GM23338 (cell line): ENCODE measurements at regions not wholly inside any gene's neighbourhood (a gene's known extent, or its start where the extent isn't known, plus 50 kb on each side); places are given as distances from the start of the nearest gene placed in this dataset.

Source experiments
- ATAC-seq: fragments of 200-7000 bp; cut with Tn5 transposase; 3 replicates; pipeline ENCODE4 v1.9.1; 2020
- DNase-seq: peaks from one replicate; pipeline ENCODE4 v3.0.0-alpha.2; 2015; ENCODE audit warnings: low spot score
- H2AFZ ChIP-seq: fragments of 200-600 bp; sonication (generic); 2 replicates; pipeline ENCODE4 v1.8.0; 2016; ENCODE audit warnings: antibody characterized with exemption, mild to moderate bottlenecking, moderate library complexity
- H3F3A ChIP-seq: fragments of 200-600 bp; sonication (generic); replicated peaks from 2 replicates; pipeline ENCODE4 v1.8.0; 2017; ENCODE audit warnings: antibody characterized with exemption, mixed run types, low read depth
- H3K27ac ChIP-seq: fragments of 200-600 bp; sonication (generic); 2 replicates; pipeline ENCODE4 v1.6.1; 2016; ENCODE audit warnings: low read depth
- H3K27me3 ChIP-seq: fragments of 200-600 bp; sonication (generic); 2 replicates; pipeline ENCODE4 v1.8.0; 2016; ENCODE audit warnings: mild to moderate bottlenecking, mixed run types, moderate library complexity; ENCODE audit not compliant: insufficient read depth
- H3K36me3 ChIP-seq: fragments of 200-600 bp; sonication (generic); 2 replicates; pipeline ENCODE4 v1.8.0; 2016; ENCODE audit warnings: mild to moderate bottlenecking; ENCODE audit not compliant: insufficient read depth
- H3K4me1 ChIP-seq: fragments of 200-600 bp; sonication (generic); 2 replicates; pipeline ENCODE4 v1.8.0; 2016; ENCODE audit warnings: mild to moderate bottlenecking, moderate library complexity; ENCODE audit not compliant: insufficient read depth
- H3K4me2 ChIP-seq: fragments of 200-600 bp; sonication (generic); 2 replicates; pipeline ENCODE4 v1.7.1; 2017; ENCODE audit warnings: mixed run types
- H3K4me3 ChIP-seq: fragments of 200-600 bp; sonication (generic); 2 replicates; pipeline ENCODE4 v1.6.1; 2016; ENCODE audit warnings: mixed run types
- H3K79me2 ChIP-seq: fragments of 200-600 bp; sonication (generic); replicated peaks from 2 replicates; pipeline ENCODE4 v1.8.0; 2017; ENCODE audit warnings: mild to moderate bottlenecking; ENCODE audit not compliant: insufficient read depth
- H3K9me2 ChIP-seq: fragments of 200-600 bp; sonication (generic); 2 replicates; pipeline ENCODE4 v1.8.0; 2017; ENCODE audit not compliant: insufficient read depth
- H4K20me1 ChIP-seq: fragments of 200-600 bp; sonication (generic); replicated peaks from 2 replicates; pipeline ENCODE4 v1.8.0; 2017; ENCODE audit warnings: mild to moderate bottlenecking; ENCODE audit not compliant: insufficient read depth
- H3K27ac Mint-ChIP-seq: 2 replicates; pipeline ENCODE4 v1.8.0; 2020; ENCODE audit warnings: inconsistent platforms, mild to moderate bottlenecking, moderate library complexity, mixed read lengths
- H3K27me3 Mint-ChIP-seq: 3 replicates; pipeline ENCODE4 v1.8.0; 2022; ENCODE audit warnings: low read depth, mild to moderate bottlenecking, moderate library complexity, mixed read lengths, inconsistent platforms; ENCODE audit not compliant: insufficient read depth, poor library complexity
- H3K36me3 Mint-ChIP-seq: 3 replicates; pipeline ENCODE4 v1.8.0; 2021; ENCODE audit warnings: low read depth, mild to moderate bottlenecking, inconsistent platforms, moderate library complexity, mixed read lengths
- H3K4me1 Mint-ChIP-seq: 3 replicates; pipeline ENCODE4 v1.8.0; 2020; ENCODE audit warnings: mild to moderate bottlenecking, inconsistent platforms, mixed read lengths
- H3K4me3 Mint-ChIP-seq: 3 replicates; pipeline ENCODE4 v1.8.0; 2021; ENCODE audit warnings: moderate library complexity, mild to moderate bottlenecking, inconsistent platforms, mixed read lengths
- H3K9me3 Mint-ChIP-seq: 3 replicates; pipeline ENCODE4 v1.8.0; 2020; ENCODE audit warnings: moderate library complexity, mild to moderate bottlenecking, inconsistent platforms, mixed read lengths
- CREB1 ChIP-seq: fragments of 250-450 bp; sonication (Bioruptor Pico); IDR thresholded peaks from 2 replicates; pipeline ENCODE4 v1.5.0; 2020; ENCODE audit warnings: low read depth, mild to moderate bottlenecking, moderate library complexity
- EZH2 ChIP-seq: fragments of 200-600 bp; sonication (generic); IDR thresholded peaks from one replicate; pipeline ENCODE4 v1.8.0; 2017; ENCODE audit warnings: antibody characterized with exemption, mild to moderate bottlenecking, low read depth; ENCODE audit not compliant: unreplicated experiment
- EZH2phosphoT487 ChIP-seq: fragments of 200-600 bp; sonication (generic); IDR thresholded peaks from one replicate; pipeline ENCODE4 v1.8.1; 2018; ENCODE audit warnings: antibody characterized with exemption; ENCODE audit not compliant: unreplicated experiment
- NANOG ChIP-seq: IDR thresholded peaks from 2 replicates; pipeline ENCODE4 v1.6.1; 2016; ENCODE audit warnings: antibody characterized with exemption, borderline replicate concordance
- POLR2AphosphoS5 ChIP-seq: IDR thresholded peaks from 2 replicates; pipeline ENCODE4 v1.6.1; 2016; ENCODE audit warnings: antibody characterized with exemption, low read depth
- STAT1 ChIP-seq: IDR thresholded peaks from one replicate; pipeline ENCODE4 v1.6.1; 2016; ENCODE audit warnings: antibody characterized with exemption; ENCODE audit not compliant: unreplicated experiment
- TF ChIP-seq, protein P1 (sequence below): IDR thresholded peaks from 2 replicates; pipeline ENCODE4 v1.6.1; 2016; ENCODE audit warnings: antibody characterized with exemption
- TF ChIP-seq, protein P2 (sequence below), 2 experiments: fragments of 200-600 bp in 1 of 2; sonication (generic) in 1 of 2; conservative IDR thresholded peaks; 2 replicates each; pipeline versions ENCODE4 v1.5.1 to v1.6.1; 2016 to 2017; ENCODE audit warnings: antibody characterized with exemption in 2 of 2, low read depth in 2 of 2, mild to moderate bottlenecking in 2 of 2, moderate library complexity in 1 of 2
- TF ChIP-seq, protein P3 (sequence below): IDR thresholded peaks from one replicate; pipeline ENCODE4 v1.6.1; 2018; ENCODE audit warnings: antibody characterized with exemption; ENCODE audit not compliant: unreplicated experiment

DNA sequence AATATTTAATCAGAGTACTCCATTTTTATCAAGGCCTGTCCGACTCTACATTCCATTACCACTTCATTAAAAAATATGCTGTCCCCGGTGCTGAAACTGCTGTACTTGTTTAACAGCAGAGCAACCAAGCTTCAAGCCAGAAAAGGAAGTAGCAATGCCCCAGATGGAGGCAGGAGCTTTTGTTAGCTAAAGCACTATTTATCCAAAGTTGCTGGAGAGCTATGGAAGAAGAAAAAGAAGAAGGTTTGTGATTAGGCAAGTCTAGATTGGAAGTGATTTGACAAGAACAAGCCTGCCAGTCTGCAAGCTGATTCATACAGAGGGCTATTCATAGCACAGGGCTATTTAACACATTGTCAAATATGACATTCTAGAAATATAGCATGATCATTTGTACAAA, 160.9 kb upstream of the SPTLC3 start:
- ATAC-seq (no peak), DNase-seq (peak; percentile 50)

DNA sequence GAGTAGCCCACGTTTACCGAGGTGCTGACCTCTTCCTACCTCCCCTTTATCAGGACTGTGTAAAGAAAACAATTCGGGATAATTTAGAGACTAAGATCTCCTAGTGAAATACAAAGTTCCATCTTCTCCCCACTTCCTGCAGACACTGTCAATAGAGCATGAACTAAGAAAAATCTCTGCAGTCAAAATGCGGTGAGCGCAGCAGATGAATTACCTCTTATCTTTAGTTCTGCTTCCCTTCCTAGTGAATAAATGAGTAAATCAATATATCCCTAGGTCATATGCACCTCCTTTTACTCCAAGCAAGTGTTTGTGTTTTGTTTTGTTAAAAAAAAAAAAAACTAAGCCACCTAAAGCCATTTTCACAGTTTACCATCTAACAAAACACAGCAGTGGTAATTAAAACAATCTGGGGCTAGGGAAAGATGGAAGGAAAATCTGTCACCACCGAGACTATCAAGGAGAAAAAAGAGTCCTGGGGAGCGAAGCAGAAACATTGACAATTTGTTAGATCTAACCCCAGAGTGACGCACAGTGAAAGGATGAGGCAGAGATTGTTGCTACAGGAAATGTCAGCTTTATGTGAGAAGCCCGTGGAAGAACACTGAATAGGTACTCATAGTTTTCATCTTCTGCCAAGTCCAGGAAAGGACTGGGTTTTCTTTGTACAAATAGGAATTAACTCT, 159.4 kb upstream of the SPTLC3 start:
- Histone ChIP-seq H3K4me3 (no peak overlapping the region), H3K4me2 (no peak overlapping the region), H3K36me3 (no peaks in the 10 kb centered on the region), H2AFZ (peak overlapping the region; percentile 71; the same call in 1 of the 2 replicates), H3K9me2 (no peaks in the 10 kb centered on the region), H3K27me3 (no peaks in the 10 kb centered on the region), H4K20me1 (no peaks in the 10 kb centered on the region), H3F3A (no peaks in the 10 kb centered on the region), H3K79me2 (no peaks in the 10 kb centered on the region), H3K4me1 (peaks cover 3% of the 10 kb centered on the region; the same call in 1 of the 2 replicates), H3K27ac (no peak overlapping the region)
- Mint-ChIP-seq H3K27me3 (no peaks in the 10 kb centered on the region), H3K27ac (no peak overlapping the region), H3K9me3 (no peaks in the 10 kb centered on the region), H3K36me3 (no peaks in the 10 kb centered on the region), H3K4me1 (peaks cover 16% of the 10 kb centered on the region; the same call in 2 of the 3 replicates), H3K4me3 (no peak overlapping the region)
- no peak for DNase-seq
- no peak for ATAC-seq
- TF ChIP-seq, protein P1, sequence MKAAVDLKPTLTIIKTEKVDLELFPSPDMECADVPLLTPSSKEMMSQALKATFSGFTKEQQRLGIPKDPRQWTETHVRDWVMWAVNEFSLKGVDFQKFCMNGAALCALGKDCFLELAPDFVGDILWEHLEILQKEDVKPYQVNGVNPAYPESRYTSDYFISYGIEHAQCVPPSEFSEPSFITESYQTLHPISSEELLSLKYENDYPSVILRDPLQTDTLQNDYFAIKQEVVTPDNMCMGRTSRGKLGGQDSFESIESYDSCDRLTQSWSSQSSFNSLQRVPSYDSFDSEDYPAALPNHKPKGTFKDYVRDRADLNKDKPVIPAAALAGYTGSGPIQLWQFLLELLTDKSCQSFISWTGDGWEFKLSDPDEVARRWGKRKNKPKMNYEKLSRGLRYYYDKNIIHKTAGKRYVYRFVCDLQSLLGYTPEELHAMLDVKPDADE, result no peak
- no peak for TF ChIP-seq NANOG
- TF ChIP-seq, protein P2, sequence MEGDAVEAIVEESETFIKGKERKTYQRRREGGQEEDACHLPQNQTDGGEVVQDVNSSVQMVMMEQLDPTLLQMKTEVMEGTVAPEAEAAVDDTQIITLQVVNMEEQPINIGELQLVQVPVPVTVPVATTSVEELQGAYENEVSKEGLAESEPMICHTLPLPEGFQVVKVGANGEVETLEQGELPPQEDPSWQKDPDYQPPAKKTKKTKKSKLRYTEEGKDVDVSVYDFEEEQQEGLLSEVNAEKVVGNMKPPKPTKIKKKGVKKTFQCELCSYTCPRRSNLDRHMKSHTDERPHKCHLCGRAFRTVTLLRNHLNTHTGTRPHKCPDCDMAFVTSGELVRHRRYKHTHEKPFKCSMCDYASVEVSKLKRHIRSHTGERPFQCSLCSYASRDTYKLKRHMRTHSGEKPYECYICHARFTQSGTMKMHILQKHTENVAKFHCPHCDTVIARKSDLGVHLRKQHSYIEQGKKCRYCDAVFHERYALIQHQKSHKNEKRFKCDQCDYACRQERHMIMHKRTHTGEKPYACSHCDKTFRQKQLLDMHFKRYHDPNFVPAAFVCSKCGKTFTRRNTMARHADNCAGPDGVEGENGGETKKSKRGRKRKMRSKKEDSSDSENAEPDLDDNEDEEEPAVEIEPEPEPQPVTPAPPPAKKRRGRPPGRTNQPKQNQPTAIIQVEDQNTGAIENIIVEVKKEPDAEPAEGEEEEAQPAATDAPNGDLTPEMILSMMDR (conservative IDR thresholded peaks at IDR 0.05; ENCODE audit: low read depth in 2 of 2), result no peak
- no peak for TF ChIP-seq STAT1
- TF ChIP-seq EZH2phosphoT487, result no peak
- TF ChIP-seq POLR2AphosphoS5, result no peak

More for the DNA sequence above, 160.9 kb upstream of the SPTLC3 start:
- Histone ChIP-seq H4K20me1 (no peaks in the 10 kb centered on the region), H3K4me2 (no peak overlapping the region), H3K4me1 (peaks cover 3% of the 10 kb centered on the region; the same call in 1 of the 2 replicates), H3K4me3 (no peak overlapping the region), H3K9me2 (no peaks in the 10 kb centered on the region), H3K27me3 (no peaks in the 10 kb centered on the region), H2AFZ (no peak overlapping the region), H3K79me2 (no peaks in the 10 kb centered on the region), H3K27ac (no peak overlapping the region), H3K36me3 (no peaks in the 10 kb centered on the region), H3F3A (no peaks in the 10 kb centered on the region)
- Mint-ChIP-seq H3K27me3 (no peaks in the 10 kb centered on the region), H3K4me1 (peaks cover 14% of the 10 kb centered on the region; the same call in 2 of the 3 replicates), H3K36me3 (no peaks in the 10 kb centered on the region), H3K9me3 (no peaks in the 10 kb centered on the region), H3K4me3 (no peak overlapping the region), H3K27ac (no peak overlapping the region)
- no peak for TF ChIP-seq EZH2
- TF ChIP-seq, protein P3, sequence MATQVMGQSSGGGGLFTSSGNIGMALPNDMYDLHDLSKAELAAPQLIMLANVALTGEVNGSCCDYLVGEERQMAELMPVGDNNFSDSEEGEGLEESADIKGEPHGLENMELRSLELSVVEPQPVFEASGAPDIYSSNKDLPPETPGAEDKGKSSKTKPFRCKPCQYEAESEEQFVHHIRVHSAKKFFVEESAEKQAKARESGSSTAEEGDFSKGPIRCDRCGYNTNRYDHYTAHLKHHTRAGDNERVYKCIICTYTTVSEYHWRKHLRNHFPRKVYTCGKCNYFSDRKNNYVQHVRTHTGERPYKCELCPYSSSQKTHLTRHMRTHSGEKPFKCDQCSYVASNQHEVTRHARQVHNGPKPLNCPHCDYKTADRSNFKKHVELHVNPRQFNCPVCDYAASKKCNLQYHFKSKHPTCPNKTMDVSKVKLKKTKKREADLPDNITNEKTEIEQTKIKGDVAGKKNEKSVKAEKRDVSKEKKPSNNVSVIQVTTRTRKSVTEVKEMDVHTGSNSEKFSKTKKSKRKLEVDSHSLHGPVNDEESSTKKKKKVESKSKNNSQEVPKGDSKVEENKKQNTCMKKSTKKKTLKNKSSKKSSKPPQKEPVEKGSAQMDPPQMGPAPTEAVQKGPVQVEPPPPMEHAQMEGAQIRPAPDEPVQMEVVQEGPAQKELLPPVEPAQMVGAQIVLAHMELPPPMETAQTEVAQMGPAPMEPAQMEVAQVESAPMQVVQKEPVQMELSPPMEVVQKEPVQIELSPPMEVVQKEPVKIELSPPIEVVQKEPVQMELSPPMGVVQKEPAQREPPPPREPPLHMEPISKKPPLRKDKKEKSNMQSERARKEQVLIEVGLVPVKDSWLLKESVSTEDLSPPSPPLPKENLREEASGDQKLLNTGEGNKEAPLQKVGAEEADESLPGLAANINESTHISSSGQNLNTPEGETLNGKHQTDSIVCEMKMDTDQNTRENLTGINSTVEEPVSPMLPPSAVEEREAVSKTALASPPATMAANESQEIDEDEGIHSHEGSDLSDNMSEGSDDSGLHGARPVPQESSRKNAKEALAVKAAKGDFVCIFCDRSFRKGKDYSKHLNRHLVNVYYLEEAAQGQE, result peak; percentile 74
- TF ChIP-seq CREB1 (CRISPR knock-in tag), result no peak
